GM23338 (cell line): ENCODE measurements at regions not wholly inside any gene's neighbourhood (a gene's known extent, or its start where the extent isn't known, plus 50 kb on each side); places are given as distances from the start of the nearest gene placed in this dataset.

Source experiments
- EZH2 ChIP-seq: fragments of 200-600 bp; sonication (generic); IDR thresholded peaks from one replicate; pipeline ENCODE4 v1.8.0; 2017; ENCODE audit warnings: antibody characterized with exemption, mild to moderate bottlenecking, low read depth; ENCODE audit not compliant: unreplicated experiment
- EZH2phosphoT487 ChIP-seq: fragments of 200-600 bp; sonication (generic); IDR thresholded peaks from one replicate; pipeline ENCODE4 v1.8.1; 2018; ENCODE audit warnings: antibody characterized with exemption; ENCODE audit not compliant: unreplicated experiment

DNA sequence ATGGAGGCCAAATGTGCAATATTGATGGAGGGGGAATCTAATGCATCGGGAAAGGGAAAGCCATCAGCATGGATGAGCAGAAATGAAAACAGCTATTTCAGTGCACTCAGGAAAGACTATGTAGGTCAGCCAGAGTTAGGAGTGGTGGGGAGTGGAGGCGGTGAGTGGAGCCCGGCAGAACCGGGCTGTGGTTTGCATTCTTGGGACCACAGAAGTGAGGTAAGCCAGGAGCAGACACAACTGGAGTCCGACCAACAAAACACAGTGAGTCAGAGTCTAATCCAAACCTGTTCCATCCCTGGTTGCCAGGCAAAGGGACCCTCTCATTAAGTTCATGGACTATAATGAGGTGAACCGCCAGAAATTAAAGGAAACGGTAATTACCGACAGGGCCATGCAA lies 61.1 kb upstream of the RAB12 start:
- TF ChIP-seq EZH2phosphoT487 (no peak), EZH2 (no peak)
